ENCODE measurements at regions not wholly inside any gene's neighbourhood (a gene's known extent, or its start where the extent isn't known, plus 50 kb on each side); places are given as distances from the start of the nearest gene placed in this dataset.

GRCh38 chr21:15363921-15364320 lies 299.1 kb upstream of the NRIP1 start:
- TF ChIP-seq POLR2A (IDR thresholded peaks at IDR 0.05) (no peak), CTCF (IDR thresholded peaks at IDR 0.05) (no peak)

Measured in heart left ventricle (tissue), 13 donors.